ENCODE measurements at regions not wholly inside any gene's neighbourhood (a gene's known extent, or its start where the extent isn't known, plus 50 kb on each side); places are given as distances from the start of the nearest gene placed in this dataset.

- no peak for DNase-seq
Measured at GRCh38 chrX:125003746-125004446, 315.8 kb upstream of the TEX13C start.

- no peak for DNase-seq
Measured at GRCh38 chrX:125004799-125005198, 314.9 kb upstream of the TEX13C start.

- DNase-seq: no peak
Measured at GRCh38 chrX:125005863-125006262, 313.8 kb upstream of the TEX13C start.

GRCh38 chrX:125006704-125007103, 313.0 kb upstream of the TEX13C start:
- no peak for DNase-seq

- DNase-seq: no peak
Measured at GRCh38 chrX:125012585-125012984, 307.1 kb upstream of the TEX13C start.

GRCh38 chrX:125029131-125029530, 290.5 kb upstream of the TEX13C start:
- no peak for DNase-seq
